ENCODE measurements at regions not wholly inside any gene's neighbourhood (a gene's known extent, or its start where the extent isn't known, plus 50 kb on each side); places are given as distances from the start of the nearest gene placed in this dataset.
"Not testable (repeated sequence)": the region's sequence is repeated elsewhere in the genome, so short reads cannot be mapped to it uniquely, and the experiment has no call there.

GRCh38 chr2:32884346-32884745 is 62.4 kb upstream of the LTBP1 start:
- DNase-seq (no peak), ATAC-seq (no peak)
- TF ChIP-seq, protein P1, sequence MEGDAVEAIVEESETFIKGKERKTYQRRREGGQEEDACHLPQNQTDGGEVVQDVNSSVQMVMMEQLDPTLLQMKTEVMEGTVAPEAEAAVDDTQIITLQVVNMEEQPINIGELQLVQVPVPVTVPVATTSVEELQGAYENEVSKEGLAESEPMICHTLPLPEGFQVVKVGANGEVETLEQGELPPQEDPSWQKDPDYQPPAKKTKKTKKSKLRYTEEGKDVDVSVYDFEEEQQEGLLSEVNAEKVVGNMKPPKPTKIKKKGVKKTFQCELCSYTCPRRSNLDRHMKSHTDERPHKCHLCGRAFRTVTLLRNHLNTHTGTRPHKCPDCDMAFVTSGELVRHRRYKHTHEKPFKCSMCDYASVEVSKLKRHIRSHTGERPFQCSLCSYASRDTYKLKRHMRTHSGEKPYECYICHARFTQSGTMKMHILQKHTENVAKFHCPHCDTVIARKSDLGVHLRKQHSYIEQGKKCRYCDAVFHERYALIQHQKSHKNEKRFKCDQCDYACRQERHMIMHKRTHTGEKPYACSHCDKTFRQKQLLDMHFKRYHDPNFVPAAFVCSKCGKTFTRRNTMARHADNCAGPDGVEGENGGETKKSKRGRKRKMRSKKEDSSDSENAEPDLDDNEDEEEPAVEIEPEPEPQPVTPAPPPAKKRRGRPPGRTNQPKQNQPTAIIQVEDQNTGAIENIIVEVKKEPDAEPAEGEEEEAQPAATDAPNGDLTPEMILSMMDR (IDR thresholded peaks at IDR 0.05), result no peak
- H3K4me3 ChIP-seq, result no peak overlapping the region
- no peak overlapping the region for H3K27ac ChIP-seq
- H3K36me3 ChIP-seq, result no peaks in the 10 kb centered on the region
- intact Hi-C loops (cut with DNase I), result no loop called here
- H3K4me1 ChIP-seq, result peaks cover 0 to under 1% (median 0%) of the 10 kb centered on the region in 9 donors
- WGBS, 2 donors, result 98% methylated on average over 2 of the region's 2 CpGs
- peaks cover 0 to 27% (median 5%) of the 10 kb centered on the region in 11 donors for H3K9me3 ChIP-seq
- H3K27me3 ChIP-seq, result no peaks in the 10 kb centered on the region

- H3K4me1 ChIP-seq; H3K27me3 ChIP-seq; H3K36me3 ChIP-seq; DNase-seq; ATAC-seq; intact Hi-C loops (cut with DNase I); H3K27ac ChIP-seq; H3K4me3 ChIP-seq: not testable (repeated sequence)
- 97 to 98% methylated on average over 34 of the region's 34 CpGs for WGBS, 2 donors
- peaks cover 0 to 38% (median 5%) of the 10 kb centered on the region in 11 donors for H3K9me3 ChIP-seq
Observed at GRCh38 chr2:32886397-32887055, 60.2 kb upstream of the LTBP1 start.

- TF ChIP-seq, protein P1 (IDR thresholded peaks at IDR 0.05), result no peak
- no peaks in the 10 kb centered on the region for H3K4me1 ChIP-seq
- WGBS, 2 donors, result 94 to 99% methylated on average over 2 of the region's 2 CpGs
Observed at GRCh38 chr2:32887125-32887524, 59.6 kb upstream of the LTBP1 start.

DNA sequence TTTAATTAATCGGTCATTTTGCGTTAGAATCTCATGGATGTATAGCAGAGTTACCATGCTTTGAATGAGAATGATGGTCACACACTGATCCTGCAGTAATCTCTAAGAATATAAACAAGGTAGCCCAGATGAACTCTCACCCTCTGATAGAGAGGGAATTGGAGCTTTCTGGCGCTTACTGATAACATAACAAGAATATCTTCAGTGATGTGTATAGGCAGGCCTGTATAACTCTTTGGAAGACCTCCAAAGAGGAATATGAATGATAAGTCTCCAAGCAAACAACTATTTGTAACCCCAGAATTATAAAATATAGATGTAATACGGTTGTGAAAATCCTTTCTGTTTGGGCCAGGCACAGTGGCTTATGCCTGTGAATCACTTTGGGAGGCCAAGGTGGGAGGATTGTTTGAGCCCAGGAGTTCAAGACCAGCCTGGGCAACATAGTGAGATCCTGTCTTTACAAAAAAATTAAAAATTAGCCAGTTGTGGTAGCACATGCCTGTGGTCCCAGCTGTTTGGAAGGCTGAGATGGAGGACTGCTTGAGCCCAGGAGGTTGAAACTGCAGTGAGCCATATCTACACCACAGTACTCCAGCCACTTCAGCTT is 52.5 kb upstream of the LTBP1 start:
- Histone ChIP-seq H3K9me3 (peaks cover 0 to 23% (median 0%) of the 10 kb centered on the region in 11 donors), H3K4me3 (no peak overlapping the region), H3K27me3 (no peaks in the 10 kb centered on the region), H3K36me3 (no peaks in the 10 kb centered on the region), H3K4me1 (peaks cover 0 to 5% (median 0%) of the 10 kb centered on the region in 9 donors), H3K27ac (no peak overlapping the region)
- DNase-seq (no peak), ATAC-seq (no peak)
- 81 to 87% methylated on average over 4 of the region's 4 CpGs for WGBS, 2 donors
- TF ChIP-seq, protein P1 (IDR thresholded peaks at IDR 0.05), result no peak
- intact Hi-C loops (cut with DNase I), result no loop called here

More at GRCh38 chr2:32887125-32887524, 59.6 kb upstream of the LTBP1 start:
- H3K36me3 ChIP-seq, result no peaks in the 10 kb centered on the region
- no peak overlapping the region for H3K4me3 ChIP-seq
- DNase-seq (no peak), ATAC-seq (no peak)
- peaks cover 0 to 38% (median 5%) of the 10 kb centered on the region in 11 donors for H3K9me3 ChIP-seq
- intact Hi-C loops (cut with DNase I), result no loop called here
- H3K27me3 ChIP-seq, result no peaks in the 10 kb centered on the region
- no peak overlapping the region for H3K27ac ChIP-seq

DNA sequence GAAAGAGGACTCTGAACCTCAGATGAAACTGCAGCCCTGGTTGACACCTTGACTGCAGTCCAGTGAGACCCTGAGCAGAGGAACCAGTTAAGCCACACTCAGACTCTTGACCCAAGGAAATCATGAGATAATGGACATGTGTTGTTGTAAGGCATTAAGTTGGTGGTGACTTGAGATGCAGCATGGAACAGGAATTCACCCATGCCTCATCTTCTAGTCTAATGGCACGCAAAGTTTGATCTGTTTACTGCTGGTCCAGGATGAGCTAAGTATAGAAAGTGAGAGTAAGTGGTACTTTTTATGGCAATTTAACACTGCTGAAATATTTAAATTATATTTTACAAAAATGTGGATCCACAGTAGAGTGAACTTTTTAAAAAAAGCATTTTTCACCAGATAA is 51.3 kb upstream of the LTBP1 start:
- Histone ChIP-seq H3K36me3 (no peaks in the 10 kb centered on the region), H3K27me3 (no peaks in the 10 kb centered on the region), H3K9me3 (peaks cover 0 to 21% (median 0%) of the 10 kb centered on the region in 11 donors), H3K4me3 (no peak overlapping the region), H3K4me1 (peaks cover 0 to 5% (median 0%) of the 10 kb centered on the region in 9 donors), H3K27ac (no peak overlapping the region)
- intact Hi-C loops (cut with DNase I), result no loop called here
- TF ChIP-seq, protein P1 (IDR thresholded peaks at IDR 0.05), result no peak
- ATAC-seq (no peak), DNase-seq (no peak)
- 97 to 100% methylated on average over 1 of the region's 1 CpG for WGBS, 2 donors

Measured in heart right ventricle (tissue), 16 donors.